C1 segment of cervical spinal cord (tissue), 14 donors: ENCODE measurements at regions not wholly inside any gene's neighbourhood (a gene's known extent, or its start where the extent isn't known, plus 50 kb on each side); places are given as distances from the start of the nearest gene placed in this dataset.

ENCODE experiments used
- DNase-seq, 14 donors: peaks; one replicate each; lab custom pipeline; 2025; lab: John Stamatoyannopoulos, UW

- no peak for DNase-seq
Measured at GRCh38 chr7:125670926-125671572, 741.4 kb upstream of the POT1 start.

GRCh38 chr7:125668321-125668993, 738.8 kb upstream of the POT1 start:
- no peak for DNase-seq

- no peak for DNase-seq
Measured at GRCh38 chr7:125664625-125665024, 735.0 kb upstream of the POT1 start.

- no peak for DNase-seq
Measured at GRCh38 chr7:125663961-125664360, 734.3 kb upstream of the POT1 start.

- no peak for DNase-seq
Measured at GRCh38 chr7:125661677-125662076, 732.1 kb upstream of the POT1 start.

GRCh38 chr7:125661006-125661405, 731.4 kb upstream of the POT1 start:
- no peak for DNase-seq

- no peak for DNase-seq
Measured at GRCh38 chr7:125654076-125654475, 724.5 kb upstream of the POT1 start.

- DNase-seq = no peak
Measured at GRCh38 chr7:125651823-125652528, 722.4 kb upstream of the POT1 start.

- no peak for DNase-seq
Measured at GRCh38 chr7:125648543-125648942, 718.9 kb upstream of the POT1 start.

- DNase-seq = no peak
Measured at GRCh38 chr7:125645770-125646169, 716.1 kb upstream of the POT1 start.

- DNase-seq = no peak
Measured at GRCh38 chr7:125644109-125644508, 714.5 kb upstream of the POT1 start.

GRCh38 chr7:125643302-125643701, 713.7 kb upstream of the POT1 start:
- no peak for DNase-seq

GRCh38 chr7:125641884-125642283, 712.3 kb upstream of the POT1 start:
- DNase-seq = no peak

GRCh38 chr7:125636320-125636962, 706.8 kb upstream of the POT1 start:
- no peak for DNase-seq

GRCh38 chr7:125618516-125618915, 688.9 kb upstream of the POT1 start:
- no peak for DNase-seq

GRCh38 chr7:125611582-125611981, 682.0 kb upstream of the POT1 start:
- DNase-seq = no peak

- no peak for DNase-seq
Measured at GRCh38 chr7:125606671-125607070, 677.0 kb upstream of the POT1 start.

GRCh38 chr7:125605241-125605640, 675.6 kb upstream of the POT1 start:
- DNase-seq = no peak

GRCh38 chr7:125602441-125602840, 672.8 kb upstream of the POT1 start:
- DNase-seq = no peak

GRCh38 chr7:125599387-125599786, 669.8 kb upstream of the POT1 start:
- DNase-seq = no peak

GRCh38 chr7:125592331-125592730, 662.7 kb upstream of the POT1 start:
- no peak for DNase-seq

- no peak for DNase-seq
Measured at GRCh38 chr7:125573126-125573525, 643.5 kb upstream of the POT1 start.
